Caco-2 (cell line): ENCODE measurements at regions not wholly inside any gene's neighbourhood (a gene's known extent, or its start where the extent isn't known, plus 50 kb on each side); places are given as distances from the start of the nearest gene placed in this dataset.

ENCODE experiments used
- BruUV-seq: library from RNA; stranded (reverse); fragments of 400-500 nt; replicated peaks from 2 replicates; lab custom pipeline; 2021; lab: Mats Ljungman, UMichigan
- CTCF ChIA-PET: fragments of 300-600 bp; sonication (Branson Sonifier 250); formaldehyde crosslinking; loops from one replicate; lab custom pipeline; 2022; ENCODE audit warnings: antibody characterized with exemption; lab: Charles Lee
- POLR2A ChIA-PET: fragments of 300-600 bp; sonication (Branson Sonifier 250); formaldehyde crosslinking; loops from one replicate; lab custom pipeline; 2022; ENCODE audit warnings: antibody characterized with exemption; lab: Charles Lee
- DNase-seq, 2 experiments: peaks; one replicate each; pipeline versions ENCODE4 v3.0.0 to v3.0.0-alpha.2; 2020 to 2022
- H3K27me3 ChIP-seq: replicated peaks from 2 replicates; pipeline ENCODE4 v1.6.0; 2011; ENCODE audit warnings: low read length; ENCODE audit not compliant: control insufficient read depth, insufficient read depth
- H3K36me3 ChIP-seq: 2 replicates; pipeline ENCODE4 v1.5.1; 2011; ENCODE audit warnings: low read length; ENCODE audit not compliant: control insufficient read depth, insufficient read depth
- H3K4me1 ChIP-seq: fragments of 250-450 bp; sonication (Bioruptor Pico); 2 replicates; pipeline ENCODE4 v1.5.1; 2020; ENCODE audit warnings: mild to moderate bottlenecking
- H3K4me3 ChIP-seq: 2 replicates; pipeline ENCODE4 v1.5.1; 2011; ENCODE audit warnings: low read depth, mild to moderate bottlenecking, control low read depth, low read length
- H3K9me3 ChIP-seq: fragments of 250-450 bp; sonication (Bioruptor Pico); 2 replicates; pipeline ENCODE4 v1.5.1; 2020; ENCODE audit warnings: mild to moderate bottlenecking, moderate library complexity
- H3K27ac Mint-ChIP-seq: one replicate; pipeline ENCODE4 v1.8.0; 2022; ENCODE audit warnings: mixed read lengths; ENCODE audit not compliant: unreplicated experiment
- H3K27me3 Mint-ChIP-seq: one replicate; pipeline ENCODE4 v1.8.0; 2022; ENCODE audit warnings: mixed read lengths; ENCODE audit not compliant: insufficient read depth, unreplicated experiment
- H3K36me3 Mint-ChIP-seq: one replicate; pipeline ENCODE4 v1.8.0; 2022; ENCODE audit warnings: mild to moderate bottlenecking, mixed read lengths; ENCODE audit not compliant: insufficient read depth, unreplicated experiment
- H3K4me1 Mint-ChIP-seq: one replicate; pipeline ENCODE4 v1.8.0; 2022; ENCODE audit warnings: low read depth, mixed read lengths; ENCODE audit not compliant: unreplicated experiment
- H3K4me3 Mint-ChIP-seq: one replicate; pipeline ENCODE4 v1.8.0; 2022; ENCODE audit warnings: mild to moderate bottlenecking, moderate library complexity, mixed read lengths; ENCODE audit not compliant: unreplicated experiment
- H3K9me3 Mint-ChIP-seq: one replicate; pipeline ENCODE4 v1.8.0; 2022; ENCODE audit warnings: mixed read lengths; ENCODE audit not compliant: unreplicated experiment
- intact Hi-C: fragments of 100-400 bp; cut with micrococcal nuclease; formaldehyde crosslinking; loops from one replicate; pipeline ENCODE4 v1.10.0; 2022; ENCODE audit not compliant: unreplicated experiment
- TF ChIP-seq, protein P1 (sequence below), 2 experiments: fragments of 200-600 bp in 1 of 2; IDR thresholded peaks; 1 replicate in 1 of 2; 2 replicates in 1 of 2; pipeline versions ENCODE4 v1.5.1 to v1.8.0; 2011 to 2022; ENCODE audit warnings: antibody characterized with exemption in 1 of 2, control low read depth in 1 of 2, inconsistent platforms in 1 of 2, low read depth in 1 of 2, low read length in 1 of 2, mild to moderate bottlenecking in 1 of 2, moderate library complexity in 1 of 2; ENCODE audit not compliant: insufficient read depth in 1 of 2, severe bottlenecking in 1 of 2, unreplicated experiment in 1 of 2

DNA sequence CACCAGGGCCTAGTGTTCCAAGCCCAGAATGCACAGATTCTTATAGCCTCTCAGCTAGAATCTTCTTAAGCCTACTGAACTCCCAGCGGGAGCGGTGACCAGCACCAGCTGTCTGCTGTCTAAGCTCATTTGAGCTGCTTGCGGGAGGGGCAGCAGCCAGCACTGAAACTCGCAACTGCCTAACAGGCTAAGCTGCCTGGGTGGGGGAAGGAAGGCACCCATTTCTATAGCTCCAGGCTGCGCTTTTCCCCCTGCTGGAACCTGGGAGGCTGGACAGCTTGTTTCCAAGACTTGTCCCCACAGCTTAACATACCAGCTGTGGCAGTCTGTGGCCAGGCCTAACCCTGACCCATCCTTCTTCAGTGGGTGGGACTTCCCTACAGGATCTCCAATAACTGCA lies 512.9 kb downstream of the EFNA5 start:
- TF ChIP-seq, protein P1, sequence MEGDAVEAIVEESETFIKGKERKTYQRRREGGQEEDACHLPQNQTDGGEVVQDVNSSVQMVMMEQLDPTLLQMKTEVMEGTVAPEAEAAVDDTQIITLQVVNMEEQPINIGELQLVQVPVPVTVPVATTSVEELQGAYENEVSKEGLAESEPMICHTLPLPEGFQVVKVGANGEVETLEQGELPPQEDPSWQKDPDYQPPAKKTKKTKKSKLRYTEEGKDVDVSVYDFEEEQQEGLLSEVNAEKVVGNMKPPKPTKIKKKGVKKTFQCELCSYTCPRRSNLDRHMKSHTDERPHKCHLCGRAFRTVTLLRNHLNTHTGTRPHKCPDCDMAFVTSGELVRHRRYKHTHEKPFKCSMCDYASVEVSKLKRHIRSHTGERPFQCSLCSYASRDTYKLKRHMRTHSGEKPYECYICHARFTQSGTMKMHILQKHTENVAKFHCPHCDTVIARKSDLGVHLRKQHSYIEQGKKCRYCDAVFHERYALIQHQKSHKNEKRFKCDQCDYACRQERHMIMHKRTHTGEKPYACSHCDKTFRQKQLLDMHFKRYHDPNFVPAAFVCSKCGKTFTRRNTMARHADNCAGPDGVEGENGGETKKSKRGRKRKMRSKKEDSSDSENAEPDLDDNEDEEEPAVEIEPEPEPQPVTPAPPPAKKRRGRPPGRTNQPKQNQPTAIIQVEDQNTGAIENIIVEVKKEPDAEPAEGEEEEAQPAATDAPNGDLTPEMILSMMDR (IDR thresholded peaks at IDR 0.05; ENCODE audit: insufficient read depth in 1 of 2, low read depth in 1 of 2, low read length in 1 of 2, severe bottlenecking in 1 of 2, unreplicated experiment in 1 of 2), result no peak
- H3K36me3 ChIP-seq, result no peaks in the 10 kb centered on the region
- H3K27ac Mint-ChIP-seq, result no peak overlapping the region
- H3K36me3 Mint-ChIP-seq, result no peaks in the 10 kb centered on the region
- DNase-seq, result no peak
- H3K4me1 ChIP-seq, result no peaks in the 10 kb centered on the region
- intact Hi-C loops, result no loop called here
- ChIA-PET POLR2A (no interaction called here), CTCF (no interaction called here)
- H3K9me3 ChIP-seq, result no peaks in the 10 kb centered on the region
- H3K4me3 ChIP-seq, result no peak overlapping the region
- no TSS peak for BruUV-seq
- no peaks in the 10 kb centered on the region for H3K27me3 ChIP-seq
- peaks cover 12% of the 10 kb centered on the region for H3K27me3 Mint-ChIP-seq
- peaks cover 9% of the 10 kb centered on the region for H3K9me3 Mint-ChIP-seq
- no peak overlapping the region for H3K4me3 Mint-ChIP-seq
- H3K4me1 Mint-ChIP-seq, result no peaks in the 10 kb centered on the region

DNA sequence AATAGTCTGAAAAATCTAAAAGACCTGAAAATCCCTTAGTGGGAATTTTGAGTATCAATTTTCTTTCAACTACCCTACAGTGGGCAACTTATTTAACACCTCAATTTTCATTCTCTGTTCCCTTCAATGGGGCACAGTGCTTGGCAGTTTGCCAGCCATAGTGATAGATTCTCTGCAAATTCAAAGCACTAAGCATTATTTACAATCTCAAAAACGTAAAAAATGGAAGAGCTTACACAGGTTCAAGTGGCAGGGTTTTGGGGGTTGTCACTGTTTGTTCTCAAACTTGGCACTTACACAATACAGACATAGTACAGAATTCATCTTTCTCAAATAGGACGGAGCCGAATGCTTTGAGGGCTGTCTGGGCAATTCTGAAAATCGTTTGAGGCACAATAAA lies 515.0 kb downstream of the EFNA5 start:
- Mint-ChIP-seq H3K27ac (no peak overlapping the region), H3K9me3 (peaks cover 5% of the 10 kb centered on the region), H3K36me3 (no peaks in the 10 kb centered on the region), H3K4me1 (no peaks in the 10 kb centered on the region), H3K4me3 (no peak overlapping the region), H3K27me3 (peaks cover 10% of the 10 kb centered on the region)
- no peaks in the 10 kb centered on the region for H3K36me3 ChIP-seq
- TF ChIP-seq, protein P1 (IDR thresholded peaks at IDR 0.05; ENCODE audit: insufficient read depth in 1 of 2, low read depth in 1 of 2, low read length in 1 of 2, severe bottlenecking in 1 of 2, unreplicated experiment in 1 of 2), result no peak
- intact Hi-C loops, result no loop called here
- no peak for DNase-seq
- no TSS peak for BruUV-seq
- H3K4me1 ChIP-seq, result no peaks in the 10 kb centered on the region
- H3K4me3 ChIP-seq, result no peak overlapping the region
- POLR2A ChIA-PET, result no interaction called here
- H3K9me3 ChIP-seq, result no peaks in the 10 kb centered on the region
- H3K27me3 ChIP-seq, result no peaks in the 10 kb centered on the region
- CTCF ChIA-PET, result no interaction called here

DNA sequence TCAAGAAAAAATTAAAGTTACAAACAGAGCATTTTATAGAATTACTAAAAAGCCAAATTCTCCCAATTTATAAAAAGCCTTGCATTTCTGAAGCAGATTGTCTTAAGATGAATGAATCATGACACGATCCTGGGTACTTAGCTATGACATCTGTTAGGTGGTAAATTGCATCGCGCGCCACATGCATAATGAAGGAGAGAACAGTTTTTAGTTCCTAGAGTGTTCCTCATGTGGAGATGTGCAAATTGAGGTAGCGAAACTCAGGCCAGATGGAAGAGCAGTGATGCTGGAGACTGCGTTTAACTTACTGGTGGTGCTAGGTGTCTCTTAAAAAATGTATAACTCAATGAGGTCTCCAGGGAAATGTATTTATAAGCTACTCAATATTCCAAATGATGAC lies 516.1 kb downstream of the EFNA5 start:
- CTCF ChIA-PET, result no interaction called here
- H3K27me3 ChIP-seq, result no peaks in the 10 kb centered on the region

More for the DNA sequence above, 516.1 kb downstream of the EFNA5 start:
- TF ChIP-seq, protein P1 (IDR thresholded peaks at IDR 0.05; ENCODE audit: insufficient read depth in 1 of 2, low read depth in 1 of 2, low read length in 1 of 2, severe bottlenecking in 1 of 2, unreplicated experiment in 1 of 2), result no peak
- BruUV-seq, result no TSS peak
- no peaks in the 10 kb centered on the region for H3K9me3 Mint-ChIP-seq
- intact Hi-C loops, result no loop called here
- no peaks in the 10 kb centered on the region for H3K4me1 Mint-ChIP-seq
- no peak overlapping the region for H3K4me3 ChIP-seq
- no peaks in the 10 kb centered on the region for H3K36me3 ChIP-seq
- DNase-seq, result no peak
- no peak overlapping the region for H3K4me3 Mint-ChIP-seq
- peaks cover 8% of the 10 kb centered on the region for H3K27me3 Mint-ChIP-seq
- H3K27ac Mint-ChIP-seq, result no peak overlapping the region
- POLR2A ChIA-PET, result no interaction called here
- H3K36me3 Mint-ChIP-seq, result no peaks in the 10 kb centered on the region
- H3K9me3 ChIP-seq, result no peaks in the 10 kb centered on the region
- no peaks in the 10 kb centered on the region for H3K4me1 ChIP-seq
